ENCODE measurements at regions not wholly inside any gene's neighbourhood (a gene's known extent, or its start where the extent isn't known, plus 50 kb on each side); places are given as distances from the start of the nearest gene placed in this dataset.

GRCh38 chr12:19627719-19628118, 188.4 kb downstream of the AEBP2 start:
- DNase-seq (ENCODE audit: low read depth, low spot score) (no peak), ATAC-seq (no peak)
- Histone ChIP-seq H3K36me3 (ENCODE audit: control insufficient read depth, insufficient read depth, low read length) (no peaks in the 10 kb centered on the region), H3K4me3 (ENCODE audit: low read depth in 2 of 2, low read length in 2 of 2) (no peak overlapping the region), H3K27ac (ENCODE audit: low read length) (no peak overlapping the region), H3K9me3 (ENCODE audit: control insufficient read depth, insufficient read depth, low read depth, low read length) (no peaks in the 10 kb centered on the region), H3K27me3 (ENCODE audit: control insufficient read depth, insufficient read depth, low read length) (no peaks in the 10 kb centered on the region), H3K4me1 (ENCODE audit: control insufficient read depth, insufficient read depth, low read length) (no peaks in the 10 kb centered on the region)
- no TSS peak for BruUV-seq (replicated peaks)
- TF ChIP-seq CTCF (IDR thresholded peaks at IDR 0.05) (no peak), TCF7L2 (IDR thresholded peaks at IDR 0.05; ENCODE audit: low read depth, low read length) (no peak), SIN3A (IDR thresholded peaks at IDR 0.05; ENCODE audit: borderline replicate concordance, insufficient read depth, low read depth, low read length) (no peak), REST (IDR thresholded peaks at IDR 0.05; ENCODE audit: insufficient read depth in 1 of 2, low read depth in 2 of 2, low read length in 1 of 2) (no peak), POLR2AphosphoS5 (IDR thresholded peaks at IDR 0.05; ENCODE audit: low read depth, low read length) (no peak)
- POLR2A ChIA-PET = no interaction called here
- in situ Hi-C loops (cut with HindIII; ENCODE audit: low pct_unique_long_range_greater_than_20kb, low sequenced_read_pairs) = no loop called here
- CTCF ChIA-PET = no interaction called here
- intact Hi-C loops (cut with micrococcal nuclease; ENCODE audit: unreplicated experiment) = no loop called here

- no peak overlapping the region for H3K27ac ChIP-seq (ENCODE audit: low read length)
- no peak for DNase-seq (ENCODE audit: low read depth, low spot score)
- POLR2A ChIA-PET = no interaction called here
- intact Hi-C loops (cut with micrococcal nuclease; ENCODE audit: unreplicated experiment) = no loop called here
- no TSS peak for BruUV-seq (replicated peaks)
- in situ Hi-C loops (cut with HindIII; ENCODE audit: low pct_unique_long_range_greater_than_20kb, low sequenced_read_pairs) = no loop called here
- H3K4me3 ChIP-seq (ENCODE audit: low read depth in 2 of 2, low read length in 2 of 2) = no peak overlapping the region
- no peak for ATAC-seq
- no peak for TF ChIP-seq TCF7L2 (IDR thresholded peaks at IDR 0.05; ENCODE audit: low read depth, low read length)
- no peaks in the 10 kb centered on the region for H3K27me3 ChIP-seq (ENCODE audit: control insufficient read depth, insufficient read depth, low read length)
- no peaks in the 10 kb centered on the region for H3K36me3 ChIP-seq (ENCODE audit: control insufficient read depth, insufficient read depth, low read length)
- H3K9me3 ChIP-seq (ENCODE audit: control insufficient read depth, insufficient read depth, low read depth, low read length) = no peaks in the 10 kb centered on the region
- no peaks in the 10 kb centered on the region for H3K4me1 ChIP-seq (ENCODE audit: control insufficient read depth, insufficient read depth, low read length)
- CTCF ChIA-PET = no interaction called here
Measured at GRCh38 chr12:19630536-19630935, 191.2 kb downstream of the AEBP2 start.

- Histone ChIP-seq H3K27me3 (ENCODE audit: control insufficient read depth, insufficient read depth, low read length) (no peaks in the 10 kb centered on the region), H3K4me1 (ENCODE audit: control insufficient read depth, insufficient read depth, low read length) (no peaks in the 10 kb centered on the region), H3K36me3 (ENCODE audit: control insufficient read depth, insufficient read depth, low read length) (no peaks in the 10 kb centered on the region), H3K9me3 (ENCODE audit: control insufficient read depth, insufficient read depth, low read depth, low read length) (no peaks in the 10 kb centered on the region), H3K4me3 (ENCODE audit: low read depth in 2 of 2, low read length in 2 of 2) (no peak overlapping the region), H3K27ac (ENCODE audit: low read length) (no peak overlapping the region)
- POLR2A ChIA-PET = no interaction called here
- no peak for TF ChIP-seq TCF7L2 (IDR thresholded peaks at IDR 0.05; ENCODE audit: low read depth, low read length)
- no peak for TF ChIP-seq CTCF (IDR thresholded peaks at IDR 0.05)
- TF ChIP-seq REST (IDR thresholded peaks at IDR 0.05; ENCODE audit: insufficient read depth in 1 of 2, low read depth in 2 of 2, low read length in 1 of 2) = no peak
- TF ChIP-seq POLR2AphosphoS5 (IDR thresholded peaks at IDR 0.05; ENCODE audit: low read depth, low read length) = no peak
- TF ChIP-seq SIN3A (IDR thresholded peaks at IDR 0.05; ENCODE audit: borderline replicate concordance, insufficient read depth, low read depth, low read length) = no peak
- BruUV-seq (replicated peaks) = no TSS peak
- intact Hi-C loops (cut with micrococcal nuclease; ENCODE audit: unreplicated experiment) = no loop called here
- CTCF ChIA-PET = no interaction called here
- ATAC-seq (no peak), DNase-seq (ENCODE audit: low read depth, low spot score) (no peak)
- in situ Hi-C loops (cut with HindIII; ENCODE audit: low pct_unique_long_range_greater_than_20kb, low sequenced_read_pairs) = no loop called here
Measured at GRCh38 chr12:19633194-19633593, 193.9 kb downstream of the AEBP2 start.
